GM23338 (cell line): ENCODE measurements at regions not wholly inside any gene's neighbourhood (a gene's known extent, or its start where the extent isn't known, plus 50 kb on each side); places are given as distances from the start of the nearest gene placed in this dataset.

ENCODE experiments used
- POLR2AphosphoS5 ChIP-seq: IDR thresholded peaks from 2 replicates; pipeline ENCODE4 v1.6.1; 2016; ENCODE audit warnings: antibody characterized with exemption, low read depth
- ZNF462 ChIP-seq: fragments of 250-450 bp; sonication (Bioruptor Pico); IDR thresholded peaks from 2 replicates; pipeline ENCODE4 v1.5.0; 2020; ENCODE audit warnings: mild to moderate bottlenecking, moderate library complexity

- TF ChIP-seq ZNF462 (no peak), POLR2AphosphoS5 (no peak)
These were observed 51.2 kb upstream of the PALS2 start (continued) for GRCh38 chr7:24521917-24522623.
